ENCODE measurements at regions not wholly inside any gene's neighbourhood (a gene's known extent, or its start where the extent isn't known, plus 50 kb on each side); places are given as distances from the start of the nearest gene placed in this dataset.

- TF ChIP-seq CTCF (conservative IDR thresholded peaks at IDR 0.05), result no peak
- H3K4me3 Mint-ChIP-seq, result no peak overlapping the region
- no peaks in the 10 kb centered on the region for H3K4me1 Mint-ChIP-seq (ENCODE audit: unreplicated experiment)
- no peaks in the 10 kb centered on the region for H3K9me3 Mint-ChIP-seq
- H3K27ac Mint-ChIP-seq, result no peak overlapping the region
- H3K36me3 Mint-ChIP-seq, result no peaks in the 10 kb centered on the region
- DNase-seq (ENCODE audit: extremely low spot score, unreplicated experiment), result no peak
- H3K27me3 Mint-ChIP-seq, result no peaks in the 10 kb centered on the region
Observed at GRCh38 chr4:11908205-11908604, 479.5 kb upstream of the HS3ST1 start.

- no peaks in the 10 kb centered on the region for H3K27me3 Mint-ChIP-seq
- no peak for DNase-seq (ENCODE audit: extremely low spot score, unreplicated experiment)
- no peaks in the 10 kb centered on the region for H3K4me1 Mint-ChIP-seq (ENCODE audit: unreplicated experiment)
- H3K9me3 Mint-ChIP-seq, result no peaks in the 10 kb centered on the region
- TF ChIP-seq CTCF (conservative IDR thresholded peaks at IDR 0.05), result no peak
- no peaks in the 10 kb centered on the region for H3K36me3 Mint-ChIP-seq
- H3K4me3 Mint-ChIP-seq, result no peak overlapping the region
- no peak overlapping the region for H3K27ac Mint-ChIP-seq
Observed at GRCh38 chr4:11904846-11905739, 476.4 kb upstream of the HS3ST1 start.

- Mint-ChIP-seq H3K9me3 (no peaks in the 10 kb centered on the region), H3K4me1 (ENCODE audit: unreplicated experiment) (no peaks in the 10 kb centered on the region), H3K27me3 (no peaks in the 10 kb centered on the region), H3K27ac (no peak overlapping the region), H3K4me3 (no peak overlapping the region), H3K36me3 (no peaks in the 10 kb centered on the region)
- no peak for DNase-seq (ENCODE audit: extremely low spot score, unreplicated experiment)
- TF ChIP-seq CTCF (conservative IDR thresholded peaks at IDR 0.05), result no peak
Observed at GRCh38 chr4:11904117-11904535, 475.4 kb upstream of the HS3ST1 start.

- H3K4me3 Mint-ChIP-seq, result no peak overlapping the region
- no peaks in the 10 kb centered on the region for H3K27me3 Mint-ChIP-seq
- H3K36me3 Mint-ChIP-seq, result no peaks in the 10 kb centered on the region
- H3K27ac Mint-ChIP-seq, result no peak overlapping the region
- H3K9me3 Mint-ChIP-seq, result peaks cover 5% of the 10 kb centered on the region
- no peak for TF ChIP-seq CTCF (conservative IDR thresholded peaks at IDR 0.05)
- no peak for DNase-seq (ENCODE audit: extremely low spot score, unreplicated experiment)
- H3K4me1 Mint-ChIP-seq (ENCODE audit: unreplicated experiment), result no peaks in the 10 kb centered on the region
Observed at GRCh38 chr4:11901089-11901488, 472.4 kb upstream of the HS3ST1 start.

- no peak overlapping the region for H3K4me3 Mint-ChIP-seq
- no peak for DNase-seq (ENCODE audit: extremely low spot score, unreplicated experiment)
- no peaks in the 10 kb centered on the region for H3K4me1 Mint-ChIP-seq (ENCODE audit: unreplicated experiment)
- no peaks in the 10 kb centered on the region for H3K27me3 Mint-ChIP-seq
- H3K36me3 Mint-ChIP-seq, result no peaks in the 10 kb centered on the region
- peaks cover 5% of the 10 kb centered on the region for H3K9me3 Mint-ChIP-seq
- no peak overlapping the region for H3K27ac Mint-ChIP-seq
- TF ChIP-seq CTCF (conservative IDR thresholded peaks at IDR 0.05), result no peak
Observed at GRCh38 chr4:11900359-11900758, 471.7 kb upstream of the HS3ST1 start.

All from type B pancreatic cell (in vitro differentiated cells).